Testis (tissue), 2 donors: ENCODE measurements at regions not wholly inside any gene's neighbourhood (a gene's known extent, or its start where the extent isn't known, plus 50 kb on each side); places are given as distances from the start of the nearest gene placed in this dataset.

ENCODE experiments used
- DNase-seq: peaks from one replicate; pipeline ENCODE4 v3.0.0-alpha.2; 2019
- H3K27ac ChIP-seq, 2 donors: fragments of 200-600 bp; sonication (generic); one replicate each; pipeline ENCODE4 v1.5.1; 2019
- H3K27me3 ChIP-seq: fragments of 200-600 bp; sonication (generic); one replicate; pipeline ENCODE4 v1.5.1; 2019
- H3K36me3 ChIP-seq: fragments of 200-600 bp; sonication (generic); one replicate; pipeline ENCODE4 v1.5.1; 2017; ENCODE audit warnings: low read depth; ENCODE audit errors: missing control alignments
- H3K4me1 ChIP-seq: fragments of 200-600 bp; sonication (generic); one replicate; pipeline ENCODE4 v1.5.1; 2019
- H3K4me3 ChIP-seq, 2 donors: fragments of 200-600 bp; sonication (generic); one replicate each; pipeline ENCODE4 v1.5.1; 2017 to 2019
- H3K9me3 ChIP-seq: fragments of 200-600 bp; sonication (generic); one replicate; pipeline ENCODE4 v1.5.1; 2017
- POLR2A ChIP-seq: fragments of 450-650 bp; IDR thresholded peaks from one replicate; pipeline ENCODE4 v1.6.1; 2017; ENCODE audit warnings: antibody characterized with exemption, mild to moderate bottlenecking, moderate library complexity
- WGBS, 2 donors: methylation state at CpG; one replicate each; pipeline ENCODE4 v1.1.5; 2018; 5-methylcytosine and 5-hydroxymethylcytosine counted together
- intact Hi-C: fragments of 100-400 bp; cut with DNase I; formaldehyde crosslinking; loops from one replicate; pipeline ENCODE4 v1.15.1; 2023; ENCODE audit warnings: low total_unique reads
- TF ChIP-seq, protein P1 (sequence below), 3 experiments: fragments of 450-650 bp in 2 of 3; fragments of 200-600 bp in 1 of 3; sonication (generic) in 1 of 3; IDR thresholded peaks; one replicate each; pipeline ENCODE4 v1.5.1; 2016 to 2019; ENCODE audit warnings: antibody characterized with exemption in 3 of 3, mild to moderate bottlenecking in 2 of 3, moderate library complexity in 1 of 3

DNA sequence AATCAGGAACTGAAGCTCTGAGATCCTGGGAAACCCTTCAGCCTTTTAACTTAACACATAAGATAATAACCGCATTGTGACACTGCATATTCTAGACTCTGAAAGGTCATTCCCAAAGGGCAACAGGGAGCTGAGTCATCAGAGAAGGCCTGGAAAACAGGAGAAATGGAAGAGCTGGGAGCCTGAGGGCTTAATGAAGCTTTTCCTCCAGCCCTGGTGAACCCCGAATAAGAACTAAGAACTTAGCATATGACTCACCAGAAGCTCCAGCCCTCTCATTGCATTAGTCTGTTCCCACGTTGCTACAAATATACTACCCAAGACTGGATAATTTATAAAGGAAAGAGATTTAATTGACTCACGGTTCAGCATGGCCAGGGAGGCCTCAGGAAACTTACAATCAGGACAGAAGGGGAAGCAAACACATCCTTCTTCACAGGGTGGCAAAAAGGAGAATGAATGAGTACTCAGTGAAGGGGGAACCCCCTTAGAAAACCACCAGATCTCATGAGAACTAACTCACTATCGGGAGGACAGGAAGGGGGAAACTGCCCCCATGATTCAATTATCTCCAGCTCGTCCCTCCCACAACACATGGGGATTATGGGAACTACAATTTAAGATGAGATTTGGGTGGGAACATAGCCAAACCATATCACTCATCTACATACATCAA is 648.5 kb downstream of the TFAP2A start:
- DNase-seq: no peak
- H3K27ac ChIP-seq: no peak overlapping the region
- H3K4me1 ChIP-seq: no peaks in the 10 kb centered on the region
- no peaks in the 10 kb centered on the region for H3K9me3 ChIP-seq
- no peaks in the 10 kb centered on the region for H3K36me3 ChIP-seq
- 55 to 65% methylated on average over 6 of the region's 6 CpGs for WGBS, 2 donors
- no peak for TF ChIP-seq POLR2A
- TF ChIP-seq, protein P1, sequence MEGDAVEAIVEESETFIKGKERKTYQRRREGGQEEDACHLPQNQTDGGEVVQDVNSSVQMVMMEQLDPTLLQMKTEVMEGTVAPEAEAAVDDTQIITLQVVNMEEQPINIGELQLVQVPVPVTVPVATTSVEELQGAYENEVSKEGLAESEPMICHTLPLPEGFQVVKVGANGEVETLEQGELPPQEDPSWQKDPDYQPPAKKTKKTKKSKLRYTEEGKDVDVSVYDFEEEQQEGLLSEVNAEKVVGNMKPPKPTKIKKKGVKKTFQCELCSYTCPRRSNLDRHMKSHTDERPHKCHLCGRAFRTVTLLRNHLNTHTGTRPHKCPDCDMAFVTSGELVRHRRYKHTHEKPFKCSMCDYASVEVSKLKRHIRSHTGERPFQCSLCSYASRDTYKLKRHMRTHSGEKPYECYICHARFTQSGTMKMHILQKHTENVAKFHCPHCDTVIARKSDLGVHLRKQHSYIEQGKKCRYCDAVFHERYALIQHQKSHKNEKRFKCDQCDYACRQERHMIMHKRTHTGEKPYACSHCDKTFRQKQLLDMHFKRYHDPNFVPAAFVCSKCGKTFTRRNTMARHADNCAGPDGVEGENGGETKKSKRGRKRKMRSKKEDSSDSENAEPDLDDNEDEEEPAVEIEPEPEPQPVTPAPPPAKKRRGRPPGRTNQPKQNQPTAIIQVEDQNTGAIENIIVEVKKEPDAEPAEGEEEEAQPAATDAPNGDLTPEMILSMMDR (IDR thresholded peaks at IDR 0.05): no peak
- intact Hi-C loops: no loop called here
- no peaks in the 10 kb centered on the region for H3K27me3 ChIP-seq
- H3K4me3 ChIP-seq: no peak overlapping the region

DNA sequence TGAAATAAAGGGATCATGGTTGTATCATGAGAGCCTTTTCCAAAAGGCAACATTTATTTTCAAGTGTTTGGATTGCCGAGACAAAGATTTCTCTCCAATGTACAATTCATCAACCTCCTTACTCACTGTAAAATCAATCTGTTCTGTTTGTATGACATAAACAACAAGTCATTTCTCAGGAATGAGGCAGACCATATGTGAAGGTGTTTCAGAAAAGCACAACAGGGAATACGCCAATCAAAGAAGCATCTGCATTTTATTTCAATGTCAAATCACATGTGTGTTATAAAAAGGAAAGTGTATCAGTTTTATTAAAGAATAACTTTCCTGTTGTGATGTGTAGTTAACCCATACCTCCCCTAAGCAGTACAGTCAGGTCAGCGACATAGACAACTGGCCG is 653.7 kb downstream of the TFAP2A start:
- Histone ChIP-seq H3K36me3 (no peaks in the 10 kb centered on the region), H3K4me1 (no peaks in the 10 kb centered on the region), H3K4me3 (no peak overlapping the region), H3K27me3 (no peaks in the 10 kb centered on the region), H3K27ac (no peak overlapping the region), H3K9me3 (no peaks in the 10 kb centered on the region)
- TF ChIP-seq, protein P1 (IDR thresholded peaks at IDR 0.05): no peak
- TF ChIP-seq POLR2A: no peak
- intact Hi-C loops: no loop called here
- 88 to 98% methylated on average over 4 of the region's 4 CpGs for WGBS, 2 donors
- DNase-seq: no peak

DNA sequence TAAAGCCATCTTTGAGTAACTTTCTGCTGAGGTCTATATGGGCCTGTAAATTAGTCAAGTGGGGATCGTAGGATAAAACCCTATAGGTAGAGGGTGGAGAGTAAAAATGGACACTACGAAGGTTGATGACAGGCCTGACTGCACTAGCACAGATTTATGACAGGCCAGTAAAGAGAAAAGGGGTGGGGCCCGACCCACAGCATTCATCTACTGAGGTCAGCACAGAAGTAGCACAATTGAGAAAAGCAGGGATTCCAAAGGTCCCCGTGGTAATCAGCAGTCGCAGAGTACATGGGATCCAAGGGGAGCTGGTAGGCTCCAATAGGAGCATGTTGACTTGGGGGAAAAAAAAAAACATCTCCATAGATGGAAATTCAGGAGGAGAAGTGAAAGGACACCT is 660.4 kb downstream of the TFAP2A start:
- no peak for TF ChIP-seq POLR2A
- TF ChIP-seq, protein P1 (IDR thresholded peaks at IDR 0.05): no peak
- no peak overlapping the region for H3K4me3 ChIP-seq
- WGBS, 2 donors: 75% methylated on average over 5 of the region's 5 CpGs
- intact Hi-C loops: no loop called here
- no peak for DNase-seq
- H3K9me3 ChIP-seq: no peaks in the 10 kb centered on the region
- H3K27me3 ChIP-seq: no peaks in the 10 kb centered on the region
- no peak overlapping the region for H3K27ac ChIP-seq
- H3K4me1 ChIP-seq: no peaks in the 10 kb centered on the region
- no peaks in the 10 kb centered on the region for H3K36me3 ChIP-seq

DNA sequence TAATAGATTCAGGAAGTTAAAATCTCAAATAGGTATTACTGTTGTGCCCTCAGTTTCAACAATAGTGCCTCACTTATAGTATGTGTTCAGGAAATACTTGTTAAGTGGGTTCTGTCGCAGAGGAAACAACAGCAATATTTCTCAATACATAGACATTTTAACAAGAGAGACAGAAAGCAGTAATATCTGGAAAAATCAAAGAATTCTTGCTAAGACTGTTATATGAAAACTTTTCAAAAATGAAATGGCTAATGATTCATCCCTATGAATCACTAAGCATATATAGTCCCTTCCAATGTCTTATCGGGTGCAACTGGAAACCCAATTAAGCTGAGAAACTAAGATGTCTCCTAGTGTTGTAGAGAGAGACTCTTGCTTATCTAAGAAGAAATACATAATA is 668.9 kb downstream of the TFAP2A start:
- no peak for TF ChIP-seq POLR2A
- TF ChIP-seq, protein P1 (IDR thresholded peaks at IDR 0.05): no peak
- Histone ChIP-seq H3K4me1 (no peaks in the 10 kb centered on the region), H3K4me3 (no peak overlapping the region), H3K27me3 (no peaks in the 10 kb centered on the region), H3K27ac (no peak overlapping the region), H3K9me3 (no peaks in the 10 kb centered on the region), H3K36me3 (no peaks in the 10 kb centered on the region)
- 84 to 96% methylated on average over 2 of the region's 2 CpGs for WGBS, 2 donors
- intact Hi-C loops: no loop called here
- DNase-seq: no peak

DNA sequence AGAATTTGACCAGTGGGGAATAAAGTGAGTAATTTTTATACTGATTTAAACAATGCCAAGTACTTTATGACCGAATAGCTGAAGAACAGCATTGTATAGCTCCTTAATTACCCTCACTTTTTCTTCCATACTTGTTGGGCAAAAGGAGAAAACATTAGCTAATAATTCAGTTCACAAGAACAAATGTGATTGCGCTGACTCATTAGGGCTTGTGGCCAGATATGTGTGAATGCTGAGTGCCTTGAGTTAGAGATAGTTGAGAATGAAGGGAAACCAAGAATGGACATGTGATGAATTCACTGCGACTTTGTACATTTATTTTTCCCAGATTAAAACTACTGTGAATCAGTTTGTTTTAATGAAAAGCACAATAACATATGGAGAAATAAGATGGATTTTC is 669.4 kb downstream of the TFAP2A start:
- Histone ChIP-seq H3K9me3 (no peaks in the 10 kb centered on the region), H3K4me3 (no peak overlapping the region), H3K36me3 (no peaks in the 10 kb centered on the region), H3K27ac (no peak overlapping the region), H3K27me3 (no peaks in the 10 kb centered on the region), H3K4me1 (no peaks in the 10 kb centered on the region)
- intact Hi-C loops: no loop called here
- WGBS, 2 donors: 55 to 58% methylated on average over 3 of the region's 3 CpGs
- no peak for DNase-seq
- no peak for TF ChIP-seq POLR2A
- TF ChIP-seq, protein P1 (IDR thresholded peaks at IDR 0.05): no peak
